K562 (cell line): ENCODE measurements at regions not wholly inside any gene's neighbourhood (a gene's known extent, or its start where the extent isn't known, plus 50 kb on each side); places are given as distances from the start of the nearest gene placed in this dataset.

Experiments used
- ATAC-seq: fragments of 200-7000 bp; cut with Tn5 transposase; 3 replicates; pipeline ENCODE4 v1.9.1; 2020; ENCODE audit warnings: moderate library complexity
- BruUV-seq: library from RNA; stranded (reverse); fragments of 400-500 nt; replicated peaks from 2 replicates; lab custom pipeline; 2021; lab: Mats Ljungman, UMichigan
- CTCF ChIA-PET: fragments of 300-600 bp; formaldehyde crosslinking; extraction: SDS; loops from one replicate; lab custom pipeline; 2021; ENCODE audit warnings: low intra/inter-chr PET ratio; lab: Yijun Ruan, JAX
- POLR2A ChIA-PET: fragments of 300-600, 350-650 bp; sonication (Branson Sonifier 250); formaldehyde crosslinking; extraction: SDS; loops from one replicate; lab custom pipeline; 2021; ENCODE audit warnings: antibody characterized with exemption, inconsistent platforms; lab: Yijun Ruan, JAX
- DNase-seq, 4 experiments: peaks; one replicate each; pipeline versions ENCODE4 v3.0.0 to v3.0.0-alpha.2; 2011 to 2018; ENCODE audit warnings: low spot score in 3 of 4, mixed read lengths in 3 of 4; ENCODE audit errors: extremely low read depth in 1 of 4
- FAIRE-seq: peaks from 2 replicates; lab custom pipeline; 2011; peaks lifted over from hg19 to GRCh38; lab: Jason Lieb, UNC
- H2AFZ ChIP-seq: 2 replicates; pipeline ENCODE4 v1.6.0; 2011; ENCODE audit warnings: low read depth, low read length, control low read depth, inconsistent platforms
- H3K27ac ChIP-seq: fragments of 200-600 bp; 3 replicates; pipeline ENCODE4 v1.8.0; 2011; ENCODE audit warnings: low read depth, mild to moderate bottlenecking, control low read depth, inconsistent platforms, low read length, moderate library complexity, mixed read lengths; ENCODE audit errors: extremely low read depth
- H3K27me3 ChIP-seq, 2 experiments: fragments of 300-600 bp in 1 of 2; 2 replicates in 1 of 2; 3 replicates in 1 of 2; pipeline versions ENCODE4 v1.6.0 to v1.8.0; 2011; ENCODE audit warnings: inconsistent platforms in 2 of 2, low read length in 2 of 2, mild to moderate bottlenecking in 1 of 2, mixed read lengths in 1 of 2, moderate library complexity in 1 of 2; ENCODE audit not compliant: control insufficient read depth in 2 of 2, insufficient read depth in 2 of 2
- H3K36me3 ChIP-seq: fragments of 300-600 bp; 3 replicates; pipeline ENCODE4 v1.8.0; 2011; ENCODE audit warnings: mild to moderate bottlenecking, low read length, inconsistent platforms; ENCODE audit not compliant: control insufficient read depth, insufficient read depth
- H3K4me1 ChIP-seq, 2 experiments: fragments of 200-600 bp in 1 of 2; replicated peaks in 1 of 2; 2 replicates in 1 of 2; 3 replicates in 1 of 2; pipeline versions ENCODE4 v1.5.1 to v1.8.0; 2011; ENCODE audit warnings: inconsistent platforms in 2 of 2, low read length in 2 of 2, mild to moderate bottlenecking in 1 of 2, mixed read lengths in 1 of 2, moderate library complexity in 1 of 2; ENCODE audit not compliant: control insufficient read depth in 2 of 2, insufficient read depth in 2 of 2
- H3K4me2 ChIP-seq: 2 replicates; pipeline ENCODE4 v1.6.1; 2011; ENCODE audit warnings: low read length, control low read depth, inconsistent platforms, mixed read lengths; ENCODE audit not compliant: insufficient read depth
- H3K4me3 ChIP-seq: fragments of 200-600 bp; sonication (generic), shearing (Covaris generic); 2 replicates; pipeline ENCODE4 v1.5.1; 2016; ENCODE audit warnings: control low read depth, inconsistent platforms
- H3K79me2 ChIP-seq: fragments of 200-600 bp; 3 replicates; pipeline ENCODE4 v1.8.0; 2011; ENCODE audit warnings: low read length, inconsistent platforms; ENCODE audit not compliant: control insufficient read depth, insufficient read depth
- H3K9ac ChIP-seq, 2 experiments: 2 replicates each; pipeline versions ENCODE4 v1.6.0 to v1.6.1; 2011; ENCODE audit warnings: low read depth in 2 of 2, low read length in 2 of 2, control low read depth in 1 of 2, inconsistent platforms in 1 of 2, mild to moderate bottlenecking in 1 of 2, mixed read lengths in 1 of 2; ENCODE audit not compliant: insufficient read depth in 1 of 2
- H3K9me1 ChIP-seq: one replicate; pipeline ENCODE4 v1.6.0; 2011; ENCODE audit warnings: inconsistent platforms, mild to moderate bottlenecking, low read length, moderate library complexity; ENCODE audit not compliant: control insufficient read depth, insufficient read depth
- H3K9me3 ChIP-seq: replicated peaks from 2 replicates; pipeline ENCODE4 v1.5.1; 2011; ENCODE audit warnings: low read depth, low read length, inconsistent platforms; ENCODE audit not compliant: control insufficient read depth, insufficient read depth
- H4K20me1 ChIP-seq: replicated peaks from 2 replicates; pipeline ENCODE4 v1.6.1; 2011; ENCODE audit warnings: low read length, inconsistent platforms, mixed read lengths; ENCODE audit not compliant: control insufficient read depth, insufficient read depth
- ERF ChIP-seq: fragments of 450-650 bp; formaldehyde crosslinking; IDR thresholded peaks from 2 replicates; pipeline ENCODE4 v1.4.0; 2020; ENCODE audit warnings: mild to moderate bottlenecking, mixed read lengths
- FOSL1 ChIP-seq: fragments of 200-800 bp; sonication (Bioruptor generic); conservative IDR thresholded peaks from 2 replicates; pipeline ENCODE4 v1.6.1; 2016; ENCODE audit warnings: missing genetic modification characterization, missing compliant biosample characterization
- RB1 ChIP-seq: fragments of 450-650 bp; IDR thresholded peaks from 2 replicates; pipeline ENCODE4 v1.6.1; 2017; ENCODE audit warnings: low read depth, mild to moderate bottlenecking
- SIN3B ChIP-seq: fragments of 450-650 bp; IDR thresholded peaks from 2 replicates; pipeline ENCODE4 v1.6.1; 2017; ENCODE audit warnings: low read depth, mild to moderate bottlenecking, moderate library complexity
- SNRNP70 ChIP-seq: fragments of 200-400 bp; formaldehyde crosslinking; optimal IDR thresholded peaks from 2 replicates; pipeline ENCODE3; 2017; ENCODE audit warnings: low read depth, low read length
- SRSF9 ChIP-seq: fragments of 200-400 bp; formaldehyde crosslinking; IDR thresholded peaks from 2 replicates; pipeline ENCODE4 v1.6.1; 2017; ENCODE audit warnings: low read depth, low read length, borderline replicate concordance
- ZNF174 ChIP-seq: fragments of 250-450 bp; sonication (Bioruptor Pico); IDR thresholded peaks from 2 replicates; pipeline ENCODE4 v1.4.0; 2020; ENCODE audit warnings: mild to moderate bottlenecking
- ZNF764 ChIP-seq: fragments of 250-450 bp; sonication (Bioruptor Pico); IDR thresholded peaks from 2 replicates; pipeline ENCODE4 v1.4.0; 2020; ENCODE audit warnings: low read depth, mild to moderate bottlenecking, moderate library complexity
- WGBS: fragments of 100-300 bp; shearing (Covaris generic); methylation state at CpG from one replicate; pipeline ENCODE4 v1.1.6; 2016; ENCODE audit warnings: low coverage, mixed read lengths; ENCODE audit not compliant: insufficient coverage; ENCODE audit errors: missing lambda C conversion rate; 5-methylcytosine and 5-hydroxymethylcytosine counted together
- in situ Hi-C: fragments of 300-500 bp; cut with MboI; formaldehyde crosslinking; loops from 4 replicates; pipeline ENCODE4 v1.15.0; 2018; ENCODE audit warnings: inconsistent platforms, mixed read lengths
- intact Hi-C: fragments of 100-400 bp; cut with micrococcal nuclease; formaldehyde crosslinking; loops from 2 replicates; pipeline ENCODE4 v1.14.2; 2022
- TF ChIP-seq, protein P1 (sequence below), 2 experiments: IDR thresholded peaks in 1 of 2; conservative IDR thresholded peaks in 1 of 2; 2 replicates each; pipeline ENCODE4 v1.6.1; 2016; ENCODE audit warnings: low read depth in 2 of 2, mild to moderate bottlenecking in 1 of 2, missing compliant biosample characterization in 1 of 2, missing genetic modification characterization in 1 of 2, moderate library complexity in 1 of 2

DNA sequence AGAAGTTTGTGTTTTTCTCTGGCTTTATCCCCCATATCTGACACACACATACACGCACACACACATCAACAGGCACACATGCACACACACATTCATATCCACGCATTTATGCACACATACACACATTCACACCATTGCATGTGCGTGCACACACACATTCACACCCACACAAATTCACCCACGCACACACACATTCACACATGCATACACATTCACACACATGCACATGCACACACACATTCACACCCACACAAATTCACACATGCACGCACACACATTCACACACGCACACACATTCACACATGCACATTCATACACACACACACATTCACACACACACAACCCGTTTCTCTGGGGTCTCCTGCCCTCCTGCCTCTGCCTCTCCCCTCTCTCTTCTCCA, 264.2 kb downstream of the BCL11B start (continued):
- TF ChIP-seq SNRNP70 (no peak), ZNF764 (no peak), ERF (no peak), FOSL1 (tag) (no peak)

DNA sequence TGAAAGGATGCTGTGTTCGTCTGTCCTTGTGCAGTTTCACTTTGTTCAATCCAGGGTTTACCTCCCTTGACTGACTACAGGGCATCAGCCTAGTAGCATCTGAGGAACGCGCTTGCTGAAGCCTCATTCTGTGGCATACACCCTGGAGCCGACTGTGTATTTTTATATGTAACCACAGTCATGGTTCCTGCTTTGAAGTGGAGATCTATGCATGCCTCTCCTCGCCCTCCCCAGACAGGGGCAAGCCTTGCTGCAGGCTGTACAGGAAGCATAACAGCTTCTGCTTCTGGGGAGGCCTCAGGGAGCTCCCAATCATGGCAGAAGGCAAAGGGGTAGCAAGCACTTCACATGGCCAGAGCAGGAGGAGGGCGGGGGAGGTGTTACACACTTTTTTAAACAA, 262.1 kb downstream of the BCL11B start:
- BruUV-seq: no TSS peak
- Histone ChIP-seq H3K4me2 (no peak overlapping the region), H3K9ac (no peak overlapping the region), H3K9me3 (no peaks in the 10 kb centered on the region), H3K4me3 (no peak overlapping the region), H3K79me2 (no peaks in the 10 kb centered on the region), H2AFZ (no peak overlapping the region), H3K36me3 (no peaks in the 10 kb centered on the region), H3K9me1 (no peaks in the 10 kb centered on the region), H4K20me1 (no peaks in the 10 kb centered on the region), H3K27ac (no peak overlapping the region), H3K4me1 (no peaks in the 10 kb centered on the region), H3K27me3 (no peaks in the 10 kb centered on the region)
- 0% methylated on average over 6 of the region's 6 CpGs for WGBS
- CTCF ChIA-PET: no interaction called here
- intact Hi-C loops: no loop called here
- FAIRE-seq (no peak), ATAC-seq (no peak), DNase-seq (no peak)
- no peak for TF ChIP-seq SIN3B
- TF ChIP-seq, protein P1, sequence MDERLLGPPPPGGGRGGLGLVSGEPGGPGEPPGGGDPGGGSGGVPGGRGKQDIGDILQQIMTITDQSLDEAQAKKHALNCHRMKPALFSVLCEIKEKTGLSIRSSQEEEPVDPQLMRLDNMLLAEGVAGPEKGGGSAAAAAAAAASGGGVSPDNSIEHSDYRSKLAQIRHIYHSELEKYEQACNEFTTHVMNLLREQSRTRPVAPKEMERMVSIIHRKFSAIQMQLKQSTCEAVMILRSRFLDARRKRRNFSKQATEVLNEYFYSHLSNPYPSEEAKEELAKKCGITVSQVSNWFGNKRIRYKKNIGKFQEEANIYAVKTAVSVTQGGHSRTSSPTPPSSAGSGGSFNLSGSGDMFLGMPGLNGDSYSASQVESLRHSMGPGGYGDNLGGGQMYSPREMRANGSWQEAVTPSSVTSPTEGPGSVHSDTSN (CRISPR knock-in tag; IDR thresholded peaks at IDR 0.05; ENCODE audit: low read depth): no peak
- TF ChIP-seq, protein P1 (tag; conservative IDR thresholded peaks at IDR 0.05; ENCODE audit: low read depth): no peak
- no peak for TF ChIP-seq ZNF174 (CRISPR knock-in tag)
- TF ChIP-seq RB1: no peak
- no peak for TF ChIP-seq SRSF9
- in situ Hi-C loops: no loop called here
- POLR2A ChIA-PET: no interaction called here
